GM19025 (cell line): ENCODE measurements at regions not wholly inside any gene's neighbourhood (a gene's known extent, or its start where the extent isn't known, plus 50 kb on each side); places are given as distances from the start of the nearest gene placed in this dataset.

Experiments
- ATAC-seq: cut with Tn5 transposase; IDR thresholded peaks from one replicate; pipeline ENCODE4 v1.9.1; 2021; ENCODE audit warnings: mild to moderate bottlenecking, low read depth, moderate library complexity; ENCODE audit not compliant: unreplicated experiment

- no peak for ATAC-seq
Observed at GRCh38 chr5:125034331-125034730, 287.9 kb upstream of the ZNF608 start.

GRCh38 chr5:125036494-125036893 is 290.1 kb upstream of the ZNF608 start:
- no peak for ATAC-seq

DNA sequence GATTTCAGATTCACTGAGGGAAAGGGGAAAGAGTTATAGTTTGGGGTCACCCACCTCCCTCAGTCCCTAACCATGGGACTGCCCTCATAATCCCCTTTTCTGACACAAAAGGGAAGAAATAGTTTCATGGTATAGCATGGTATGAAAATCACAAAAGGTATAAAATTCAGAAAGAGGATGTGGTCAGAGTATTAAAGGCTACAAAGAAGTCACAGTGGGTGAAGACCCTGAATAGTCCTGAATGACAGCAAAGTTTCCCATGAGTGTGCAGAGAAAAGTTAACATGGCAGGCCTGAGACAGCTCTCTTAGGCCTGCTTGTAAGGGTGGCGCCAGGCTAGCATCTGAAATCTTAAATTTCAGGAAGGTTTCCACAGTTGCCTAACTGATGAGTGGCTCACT is 290.6 kb upstream of the ZNF608 start:
- no peak for ATAC-seq

GRCh38 chr5:125037530-125037929 is 291.1 kb upstream of the ZNF608 start:
- ATAC-seq, result no peak

- ATAC-seq, result no peak
Observed at GRCh38 chr5:125038477-125038876, 292.0 kb upstream of the ZNF608 start.

GRCh38 chr5:125041798-125042197 is 295.4 kb upstream of the ZNF608 start:
- ATAC-seq, result no peak

DNA sequence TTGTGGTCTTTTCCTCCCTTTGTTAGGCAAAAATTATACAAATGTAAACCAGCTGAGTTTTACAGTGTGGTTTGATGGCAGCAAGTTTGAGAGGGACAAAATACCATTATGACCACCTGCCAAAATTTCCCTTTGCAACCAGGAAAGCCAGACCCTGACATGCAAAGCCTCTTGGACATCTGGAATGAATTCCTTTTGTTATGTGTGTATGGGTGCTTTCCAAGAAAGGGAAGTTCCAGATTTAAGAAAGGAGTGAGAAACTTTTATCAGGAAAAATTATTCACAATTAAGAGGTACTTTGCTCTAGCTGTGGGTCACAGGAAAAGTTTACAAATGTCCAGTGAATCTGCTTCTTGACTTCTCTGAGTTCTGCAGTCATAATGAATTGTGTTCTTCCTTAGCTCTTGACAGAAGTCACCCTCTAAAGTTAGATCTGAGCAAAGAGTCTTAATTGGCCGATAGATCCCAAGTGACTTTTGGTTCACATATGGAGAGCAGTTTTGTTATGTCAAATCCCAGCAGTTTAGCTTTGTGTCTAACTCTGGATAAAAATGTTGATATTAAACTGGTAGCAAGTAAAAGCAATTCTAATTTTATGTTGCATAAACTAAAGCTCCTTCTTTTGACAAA is 295.9 kb upstream of the ZNF608 start:
- ATAC-seq, result no peak

DNA sequence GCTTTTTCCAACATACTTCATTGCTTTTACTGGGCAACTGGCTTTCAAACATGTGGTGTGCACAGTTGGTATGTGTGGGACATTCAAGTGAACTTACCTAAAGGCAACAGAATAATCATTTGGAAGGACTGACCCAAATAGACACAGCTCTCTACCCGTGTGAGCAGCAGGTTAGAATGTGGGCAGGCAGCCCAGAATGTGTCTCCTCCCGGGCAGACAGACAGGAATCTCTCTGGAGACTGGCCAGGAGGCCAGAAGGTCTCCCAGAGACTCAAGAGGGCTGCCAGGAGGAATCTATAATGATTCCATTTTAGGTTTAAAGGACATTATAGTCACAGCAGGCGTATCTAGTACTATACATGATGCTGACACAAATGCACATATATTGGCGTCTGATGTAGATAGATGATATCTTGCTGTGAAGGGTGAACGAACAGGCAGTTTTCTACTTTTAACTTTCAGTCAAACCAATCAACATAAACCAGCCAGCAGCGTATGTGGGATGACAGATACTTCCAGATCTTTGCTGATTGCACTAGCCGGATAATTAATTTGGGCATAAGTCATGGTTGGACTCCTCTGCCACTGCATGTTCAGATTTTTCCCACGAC is 297.4 kb upstream of the ZNF608 start:
- ATAC-seq, result no peak

DNA sequence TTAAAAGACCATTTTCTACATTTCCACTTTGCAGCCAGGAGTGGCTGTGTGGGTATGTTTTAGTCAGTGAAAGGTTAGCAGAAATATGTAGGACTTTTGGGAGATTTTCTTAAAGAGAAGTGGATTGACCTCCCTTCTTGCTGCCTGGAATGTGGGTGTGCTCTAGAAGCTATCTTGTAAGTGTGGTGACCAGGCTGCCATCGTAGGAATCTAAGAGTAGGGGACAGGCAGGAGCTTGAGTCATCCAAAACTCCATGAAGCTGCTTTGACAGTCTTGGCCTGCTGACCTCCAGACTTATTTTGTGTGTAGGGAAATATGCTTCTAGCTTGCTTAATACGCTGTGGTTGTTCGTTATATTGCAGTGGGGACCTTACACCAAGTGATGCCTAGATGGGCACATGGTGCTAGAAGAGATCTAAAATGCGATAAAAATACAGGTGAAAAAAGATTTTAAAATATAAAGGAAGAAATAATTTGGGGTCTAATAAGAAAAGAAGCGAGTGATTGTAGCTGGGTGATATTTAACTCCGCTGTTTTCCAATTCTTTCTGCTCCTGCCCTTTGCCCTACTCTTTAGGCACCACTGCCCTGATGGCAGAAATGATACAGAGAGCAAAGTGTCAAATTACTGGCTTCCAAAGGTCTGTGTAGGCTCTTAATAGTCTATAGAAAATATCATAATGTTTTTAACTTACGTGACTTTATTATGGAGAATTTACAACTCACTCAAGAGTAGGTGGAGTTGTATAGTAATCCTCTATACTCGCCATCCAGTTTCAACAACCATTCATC is 298.2 kb upstream of the ZNF608 start:
- no peak for ATAC-seq

DNA sequence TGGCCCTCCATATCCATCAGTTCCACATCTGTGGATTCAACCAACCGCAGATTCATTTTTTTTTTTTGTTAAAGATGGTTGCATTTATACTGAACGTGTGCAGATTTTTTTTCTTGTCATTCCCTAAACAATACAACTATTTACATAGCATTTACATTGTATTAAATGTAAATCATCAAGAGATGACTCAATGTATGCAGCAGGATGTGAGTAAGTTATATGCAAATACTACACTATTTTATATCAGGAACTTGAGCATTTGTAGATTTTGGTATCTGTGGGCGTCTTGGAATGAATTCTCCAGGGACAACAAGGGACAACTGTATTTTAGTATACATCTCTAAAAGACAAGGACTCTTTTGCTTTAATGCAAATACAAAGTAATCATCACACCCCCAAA is 299.2 kb upstream of the ZNF608 start:
- ATAC-seq, result no peak

- no peak for ATAC-seq
Observed at GRCh38 chr5:125046838-125047237, 300.4 kb upstream of the ZNF608 start.

DNA sequence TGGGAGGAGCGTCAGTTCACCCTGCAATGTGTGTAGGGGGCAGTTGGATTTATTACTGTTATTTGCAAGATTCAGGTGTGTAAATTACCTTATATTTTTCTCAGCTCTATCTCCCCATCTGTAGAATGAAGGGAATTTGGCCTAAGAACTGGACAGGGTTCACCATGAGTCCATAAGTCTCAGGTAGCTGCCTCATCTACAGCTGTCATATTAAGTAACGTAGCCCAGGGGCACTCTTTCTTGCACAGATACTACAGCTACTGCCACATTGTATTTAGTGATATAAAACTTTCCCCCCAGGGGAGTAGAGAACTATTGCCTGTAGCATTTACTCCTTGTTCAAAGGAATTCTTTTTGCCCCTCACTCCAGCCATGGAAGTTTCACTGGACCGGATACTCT is 301.4 kb upstream of the ZNF608 start:
- no peak for ATAC-seq

GRCh38 chr5:125049721-125050702 is 303.6 kb upstream of the ZNF608 start:
- no peak for ATAC-seq

DNA sequence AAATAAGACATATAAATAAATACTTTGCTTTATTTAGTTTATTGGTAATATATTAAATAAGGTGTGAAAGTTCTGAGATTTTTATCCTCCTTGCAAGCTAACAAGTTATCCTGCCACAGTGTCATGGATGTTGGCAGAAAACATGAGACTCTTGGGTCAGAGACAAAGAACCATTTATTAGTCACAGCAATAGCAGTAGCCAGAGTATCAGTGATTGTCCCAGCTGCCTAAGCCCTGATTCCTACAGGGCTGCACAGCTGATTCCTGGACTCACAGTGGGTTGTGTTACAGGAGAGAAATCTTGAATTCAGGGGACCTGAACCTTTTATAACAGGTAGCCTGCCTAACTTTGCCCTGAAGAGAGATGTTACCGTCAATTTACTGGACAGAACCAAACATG is 304.5 kb upstream of the ZNF608 start:
- ATAC-seq, result no peak

DNA sequence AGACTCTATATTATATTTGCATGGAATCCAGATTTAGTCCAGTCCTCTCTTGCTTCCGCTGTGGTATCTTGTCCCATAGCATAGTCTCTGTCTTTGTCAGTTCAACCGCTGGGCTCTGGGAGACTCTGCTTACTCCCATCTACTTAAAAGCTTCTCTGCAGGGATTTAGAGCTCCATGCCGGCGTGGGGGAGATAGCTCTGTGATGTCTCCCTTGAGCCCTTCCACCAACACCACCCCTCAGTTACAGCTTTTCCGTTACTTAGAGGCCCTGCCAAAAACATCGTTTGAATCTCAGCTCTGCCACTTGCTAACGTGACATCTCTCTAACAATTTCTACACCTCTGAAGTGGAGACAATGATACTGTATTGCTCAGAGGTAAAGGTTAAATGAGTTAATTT is 306.1 kb upstream of the ZNF608 start:
- no peak for ATAC-seq

- ATAC-seq, result no peak
Observed at GRCh38 chr5:125053179-125053578, 306.7 kb upstream of the ZNF608 start.

DNA sequence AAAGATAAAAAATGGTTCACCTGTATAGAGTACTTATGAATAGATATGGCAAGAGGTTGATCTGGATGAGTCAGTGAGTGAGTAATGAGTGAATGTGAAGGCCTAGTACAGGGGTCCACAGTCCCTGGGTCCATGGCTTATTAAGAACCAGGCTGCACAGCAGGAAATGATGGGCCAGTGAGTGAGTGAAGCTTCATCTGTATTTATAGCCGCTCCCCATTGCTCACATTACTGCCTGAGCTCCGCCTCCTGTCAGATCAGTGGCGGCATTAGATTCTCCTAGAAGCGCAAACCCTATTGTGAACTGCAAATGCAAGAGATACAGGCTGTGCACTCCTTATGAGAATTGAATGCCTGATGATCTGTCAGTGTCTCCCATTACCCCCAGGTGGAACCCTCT is 307.7 kb upstream of the ZNF608 start:
- no peak for ATAC-seq

- no peak for ATAC-seq
Observed at GRCh38 chr5:125056671-125057485, 310.4 kb upstream of the ZNF608 start.

- no peak for ATAC-seq
Observed at GRCh38 chr5:125057912-125058826, 311.7 kb upstream of the ZNF608 start.
